Body of pancreas (tissue), 4 donors: ENCODE measurements at regions not wholly inside any gene's neighbourhood (a gene's known extent, or its start where the extent isn't known, plus 50 kb on each side); places are given as distances from the start of the nearest gene placed in this dataset.

ENCODE experiments used
- ATAC-seq: fragments of 150-250 bp; one replicate; pipeline ENCODE4 v1.9.1; 2016
- DNase-seq, 4 donors: peaks; one replicate each; pipeline ENCODE4 v3.0.0-alpha.2; 2019
- H3K27ac ChIP-seq, 4 donors: fragments of 200-600 bp; sonication (generic); 1 replicate in 3 of 4; 2 replicates in 1 of 4; pipeline versions ENCODE4 v1.5.1 to v1.6.1; 2016 to 2019; ENCODE audit warnings: mild to moderate bottlenecking in 1 of 4, mixed read lengths in 1 of 4, moderate library complexity in 1 of 4
- H3K27me3 ChIP-seq, 2 donors: fragments of 200-600 bp; sonication (generic); one replicate each; pipeline ENCODE4 v1.6.0; 2016; ENCODE audit warnings: mild to moderate bottlenecking in 1 of 2
- H3K36me3 ChIP-seq, 2 donors: fragments of 200-600 bp; sonication (generic); replicated peaks in 1 of 2; 2 replicates each; pipeline ENCODE4 v1.5.1; 2016; ENCODE audit warnings: low read depth in 2 of 2; ENCODE audit not compliant: insufficient read depth in 1 of 2
- H3K4me1 ChIP-seq: fragments of 200-600 bp; sonication (generic); one replicate; pipeline ENCODE4 v1.6.0; 2016
- H3K4me3 ChIP-seq, 2 donors: fragments of 200-600 bp; sonication (generic); 1 replicate in 1 of 2; 2 replicates in 1 of 2; pipeline ENCODE4 v1.5.1; 2016 to 2019
- H3K9me3 ChIP-seq, 3 donors: fragments of 200-600 bp; sonication (generic); 1 replicate in 2 of 3; 2 replicates in 1 of 3; pipeline ENCODE4 v1.5.1; 2016
- CTCF ChIP-seq, 7 experiments: fragments of 450-650 bp in 4 of 7; fragments of 200-600 bp in 3 of 7; sonication (generic) in 3 of 7; IDR thresholded peaks; one replicate each; pipeline ENCODE4 v1.5.1; 2016 to 2019; ENCODE audit warnings: antibody characterized with exemption in 7 of 7
- POLR2A ChIP-seq, 3 donors: fragments of 450-650 bp; IDR thresholded peaks; one replicate each; pipeline ENCODE4 v1.6.1; 2016; ENCODE audit warnings: antibody characterized with exemption in 3 of 3, mild to moderate bottlenecking in 2 of 3
- WGBS, 2 donors: methylation state at CpG; one replicate each; pipeline ENCODE4 v1.1.5; 2017; 5-methylcytosine and 5-hydroxymethylcytosine counted together
- intact Hi-C: fragments of 100-400 bp; cut with DNase I; formaldehyde crosslinking; loops from one replicate; pipeline ENCODE4 v1.15.1; 2023

DNA sequence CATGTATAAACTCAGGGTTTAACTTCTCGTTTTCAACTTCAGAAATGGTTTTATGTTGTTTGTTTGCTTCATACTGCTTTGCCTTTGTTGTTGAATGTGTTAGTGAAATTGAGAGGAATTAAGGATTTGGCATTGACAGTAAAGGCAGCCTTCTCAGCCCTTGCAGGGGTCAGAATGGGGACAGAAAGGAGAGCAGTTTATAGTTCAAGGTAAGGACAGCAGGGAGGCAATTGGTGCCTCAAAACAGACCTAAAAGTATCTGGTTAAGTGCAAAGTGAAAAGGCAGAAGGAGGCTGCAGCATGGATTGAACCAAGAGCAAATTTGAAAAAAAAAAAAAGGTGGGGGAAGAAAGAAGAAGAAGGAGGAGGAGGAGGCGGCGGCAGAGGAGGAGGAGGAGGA is 835.0 kb upstream of the ADGRL3 start:
- Histone ChIP-seq H3K27me3 (no peaks in the 10 kb centered on the region), H3K27ac (no peak overlapping the region), H3K4me3 (no peak overlapping the region), H3K36me3 (no peaks in the 10 kb centered on the region), H3K9me3 (no peaks in the 10 kb centered on the region), H3K4me1 (no peaks in the 10 kb centered on the region)
- intact Hi-C loops, result no loop called here
- ATAC-seq, result no peak
- TF ChIP-seq POLR2A (IDR thresholded peaks at IDR 0.05), result no peak
- no peak for TF ChIP-seq CTCF (IDR thresholded peaks at IDR 0.05)
- DNase-seq, result no peak
- 36 to 58% methylated on average over 3 of the region's 3 CpGs for WGBS, 2 donors

DNA sequence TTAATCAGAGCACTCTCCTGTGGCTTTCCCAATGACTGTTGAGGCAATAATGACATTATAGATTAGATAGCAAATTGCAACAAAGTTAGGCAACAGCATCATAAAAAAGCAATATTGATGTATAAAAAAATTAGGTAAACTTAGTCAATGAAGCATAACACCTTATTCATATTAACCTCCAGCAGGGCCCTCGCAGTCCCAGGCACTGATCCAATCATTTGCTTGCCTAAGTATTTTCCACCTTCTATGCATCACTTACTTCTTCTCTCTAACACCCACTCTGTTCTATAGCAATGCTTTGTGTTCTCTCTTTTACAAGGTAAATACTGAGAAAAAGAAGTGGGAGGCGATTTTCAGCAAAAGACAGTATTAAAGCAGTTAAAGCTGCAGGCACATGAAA is 833.5 kb upstream of the ADGRL3 start:
- DNase-seq, result no peak
- no peaks in the 10 kb centered on the region for H3K36me3 ChIP-seq
- TF ChIP-seq POLR2A (IDR thresholded peaks at IDR 0.05), result no peak
- TF ChIP-seq CTCF (IDR thresholded peaks at IDR 0.05), result no peak
- 36 to 46% methylated on average over 2 of the region's 2 CpGs for WGBS, 2 donors
- no peak overlapping the region for H3K27ac ChIP-seq
- no peaks in the 10 kb centered on the region for H3K4me1 ChIP-seq
- no peak overlapping the region for H3K4me3 ChIP-seq
- intact Hi-C loops, result no loop called here
- H3K9me3 ChIP-seq, result no peaks in the 10 kb centered on the region
- H3K27me3 ChIP-seq, result no peaks in the 10 kb centered on the region
- ATAC-seq, result no peak

GRCh38 chr4:60368986-60369385 is 831.1 kb upstream of the ADGRL3 start:
- H3K36me3 ChIP-seq, result no peaks in the 10 kb centered on the region
- no peaks in the 10 kb centered on the region for H3K4me1 ChIP-seq
- no peak overlapping the region for H3K4me3 ChIP-seq
- DNase-seq (no peak), ATAC-seq (no peak)
- TF ChIP-seq POLR2A (IDR thresholded peaks at IDR 0.05) (no peak), CTCF (IDR thresholded peaks at IDR 0.05) (no peak)
- WGBS, 2 donors, result 60% methylated on average over 1 of the region's 1 CpG; no CpG with 5 or more reads in 1 of the 2 donors
- H3K27ac ChIP-seq, result no peak overlapping the region
- no peaks in the 10 kb centered on the region for H3K9me3 ChIP-seq
- H3K27me3 ChIP-seq, result no peaks in the 10 kb centered on the region
- intact Hi-C loops, result no loop called here

- WGBS, 2 donors, result 35 to 60% methylated on average over 1 of the region's 1 CpG
- no peaks in the 10 kb centered on the region for H3K36me3 ChIP-seq
- no peak for ATAC-seq
- DNase-seq, result no peak
- no peaks in the 10 kb centered on the region for H3K27me3 ChIP-seq
- no peaks in the 10 kb centered on the region for H3K4me1 ChIP-seq
- H3K9me3 ChIP-seq, result no peaks in the 10 kb centered on the region
- intact Hi-C loops, result no loop called here
- H3K4me3 ChIP-seq, result no peak overlapping the region
- no peak overlapping the region for H3K27ac ChIP-seq
- TF ChIP-seq POLR2A (IDR thresholded peaks at IDR 0.05), result no peak
- TF ChIP-seq CTCF (IDR thresholded peaks at IDR 0.05), result no peak
Observed at GRCh38 chr4:60378010-60378409, 822.1 kb upstream of the ADGRL3 start.

DNA sequence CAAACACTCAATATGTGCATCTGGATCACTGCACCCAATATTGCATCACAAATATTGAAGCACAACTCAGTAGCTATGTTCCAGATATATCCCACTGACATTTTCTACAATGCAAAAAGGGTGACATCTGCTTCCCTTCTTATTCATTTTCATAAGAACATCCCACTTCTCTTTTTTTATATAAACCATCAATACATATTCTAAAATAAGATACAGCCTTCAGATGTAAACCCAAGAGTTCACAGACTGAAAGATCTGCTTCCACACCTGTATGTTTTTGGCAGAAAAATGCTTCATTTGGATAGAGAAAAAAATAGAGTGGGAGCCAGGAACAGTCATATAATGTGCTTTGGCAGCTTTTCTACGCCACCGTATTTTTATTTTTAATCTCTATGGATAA is 815.6 kb upstream of the ADGRL3 start:
- DNase-seq (no peak), ATAC-seq (no peak)
- Histone ChIP-seq H3K4me1 (no peaks in the 10 kb centered on the region), H3K4me3 (no peak overlapping the region), H3K36me3 (no peaks in the 10 kb centered on the region), H3K27me3 (no peaks in the 10 kb centered on the region), H3K27ac (no peak overlapping the region), H3K9me3 (no peaks in the 10 kb centered on the region)
- WGBS, 2 donors, result 72 to 83% methylated on average over 2 of the region's 2 CpGs
- intact Hi-C loops, result no loop called here
- TF ChIP-seq POLR2A (IDR thresholded peaks at IDR 0.05), result no peak
- TF ChIP-seq CTCF (IDR thresholded peaks at IDR 0.05), result no peak
